Effector memory CD8-positive, alpha-beta T cell (primary cell): ENCODE measurements at regions not wholly inside any gene's neighbourhood (a gene's known extent, or its start where the extent isn't known, plus 50 kb on each side); places are given as distances from the start of the nearest gene placed in this dataset.

ENCODE experiments used
- ATAC-seq: fragments of 150-1000 bp; cut with Tn5 transposase; replicated peaks from 2 replicates; pipeline ENCODE4 v1.10.0; 2021; ENCODE audit warnings: mild to moderate bottlenecking, moderate library complexity
- DNase-seq, 3 experiments: peaks; one replicate each; pipeline ENCODE4 v3.0.0; 2021
- H3K27ac Mint-ChIP-seq, 2 donors: one replicate each; pipeline ENCODE4 v1.8.0; 2022; ENCODE audit warnings: mild to moderate bottlenecking in 2 of 2, mixed read lengths in 2 of 2, moderate library complexity in 2 of 2
- H3K27me3 Mint-ChIP-seq, 2 donors: one replicate each; pipeline ENCODE4 v1.8.0; 2022; ENCODE audit warnings: mixed read lengths in 2 of 2
- H3K36me3 Mint-ChIP-seq: one replicate; pipeline ENCODE4 v1.8.0; 2022; ENCODE audit warnings: mild to moderate bottlenecking, moderate library complexity, mixed read lengths; ENCODE audit not compliant: insufficient read depth
- H3K4me1 Mint-ChIP-seq, 2 donors: one replicate each; pipeline ENCODE4 v1.8.0; 2022; ENCODE audit warnings: low read depth in 2 of 2, mixed read lengths in 2 of 2
- H3K4me3 Mint-ChIP-seq, 2 donors: one replicate each; pipeline ENCODE4 v1.8.0; 2022; ENCODE audit warnings: mild to moderate bottlenecking in 2 of 2, mixed read lengths in 2 of 2, moderate library complexity in 2 of 2
- H3K9me3 Mint-ChIP-seq, 2 donors: one replicate each; pipeline ENCODE4 v1.8.0; 2022; ENCODE audit warnings: mixed read lengths in 2 of 2

DNA sequence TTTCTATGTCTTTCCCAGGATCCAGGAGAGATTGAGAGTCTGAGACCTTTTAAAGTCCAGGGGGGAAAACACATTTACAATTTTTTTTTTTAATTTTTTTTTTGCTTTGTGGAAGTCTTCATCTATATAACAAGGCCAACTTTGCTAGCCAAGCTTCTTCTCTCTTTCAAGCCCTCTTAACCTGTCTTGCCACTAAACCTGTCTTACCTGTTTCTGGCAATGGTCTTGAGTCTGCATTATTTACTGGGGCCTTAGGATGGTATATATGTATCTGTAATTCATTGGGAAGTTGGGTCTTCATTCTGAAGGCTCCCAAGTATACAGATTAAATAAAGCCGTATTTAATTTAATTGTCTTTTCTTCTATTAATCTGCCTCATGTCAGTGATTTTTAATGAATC lies 750.9 kb upstream of the B3GALT2 start:
- H3K4me3 Mint-ChIP-seq: no peak overlapping the region
- no peaks in the 10 kb centered on the region for H3K4me1 Mint-ChIP-seq
- no peak overlapping the region for H3K27ac Mint-ChIP-seq
- no peaks in the 10 kb centered on the region for H3K36me3 Mint-ChIP-seq
- DNase-seq (no peak), ATAC-seq (no peak)
- H3K9me3 Mint-ChIP-seq: no peaks in the 10 kb centered on the region
- H3K27me3 Mint-ChIP-seq: no peaks in the 10 kb centered on the region

DNA sequence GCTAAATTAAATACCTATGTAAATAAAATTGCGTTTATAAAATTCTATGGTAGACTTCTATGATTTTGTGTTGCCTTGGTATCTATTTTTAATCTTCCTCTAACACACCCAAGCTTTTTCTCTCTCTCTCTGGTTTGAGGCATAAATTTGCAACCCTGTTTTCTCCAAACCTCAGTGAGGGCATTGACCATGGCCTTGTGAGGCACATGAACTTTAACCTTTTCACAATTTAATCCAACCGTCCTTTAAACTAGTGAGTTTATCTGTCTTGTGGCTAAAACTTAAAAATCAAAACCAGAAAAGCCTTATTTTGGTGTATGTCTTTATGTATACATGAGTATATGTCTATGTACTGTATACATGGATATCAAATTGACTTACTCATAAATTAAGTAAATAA lies 746.6 kb upstream of the B3GALT2 start:
- Mint-ChIP-seq H3K9me3 (no peaks in the 10 kb centered on the region), H3K27ac (no peak overlapping the region), H3K27me3 (no peaks in the 10 kb centered on the region), H3K4me1 (no peaks in the 10 kb centered on the region), H3K4me3 (no peak overlapping the region), H3K36me3 (no peaks in the 10 kb centered on the region)
- no peak for DNase-seq
- no peak for ATAC-seq

DNA sequence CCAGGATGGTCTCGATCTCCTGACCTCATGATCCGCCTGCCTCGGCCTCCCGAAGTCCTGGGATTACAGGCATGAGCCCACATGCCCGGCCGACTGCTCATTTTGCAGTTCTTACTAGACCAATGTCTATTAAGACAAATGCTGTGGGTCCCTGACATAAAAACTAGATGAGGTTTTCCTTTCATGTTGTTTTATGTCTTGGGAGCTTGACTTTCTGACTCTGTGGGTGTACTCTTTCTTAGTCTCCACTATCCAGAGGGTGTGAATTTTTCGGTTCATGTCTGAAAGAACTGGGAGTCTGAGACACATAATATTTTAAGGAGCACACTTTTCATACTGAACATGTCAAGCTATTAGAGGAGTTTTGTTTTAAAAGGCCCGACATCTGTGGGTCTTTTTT lies 744.9 kb upstream of the B3GALT2 start:
- no peak overlapping the region for H3K27ac Mint-ChIP-seq
- no peak for DNase-seq
- H3K4me3 Mint-ChIP-seq: no peak overlapping the region
- H3K27me3 Mint-ChIP-seq: no peaks in the 10 kb centered on the region
- peaks cover 0 to 2% of the 10 kb centered on the region in 2 donors for H3K9me3 Mint-ChIP-seq
- no peak for ATAC-seq
- H3K36me3 Mint-ChIP-seq: peaks cover 2% of the 10 kb centered on the region
- H3K4me1 Mint-ChIP-seq: no peaks in the 10 kb centered on the region

DNA sequence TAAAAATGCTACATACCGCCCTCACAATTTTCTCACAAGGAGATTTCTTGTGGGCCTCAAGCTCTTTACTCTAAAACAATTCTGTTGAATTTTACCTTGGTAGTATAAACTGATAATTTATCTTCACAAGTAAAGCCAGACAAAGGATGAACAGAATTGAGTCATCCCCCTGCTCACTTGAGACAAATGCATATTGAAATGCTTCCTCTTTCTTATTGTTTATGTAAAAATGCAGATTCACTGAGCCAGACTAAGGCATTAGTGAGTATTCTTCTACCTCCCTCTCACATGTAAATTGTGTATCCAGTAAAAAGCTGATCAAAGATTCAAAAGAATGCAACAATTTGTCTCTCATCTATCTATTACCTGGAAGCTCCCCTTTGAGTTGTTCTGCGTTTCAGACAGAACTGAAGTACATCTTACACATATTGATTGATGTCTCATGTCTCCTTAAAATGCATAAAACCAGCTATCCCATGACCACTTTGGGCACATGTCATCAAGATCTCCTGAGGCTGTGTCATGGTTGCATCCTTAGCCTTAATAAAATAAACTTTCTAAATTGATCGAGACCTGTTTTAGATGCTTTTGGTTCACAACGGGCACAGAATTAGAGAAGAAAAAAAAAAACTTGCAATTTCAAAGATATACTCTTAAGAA lies 743.1 kb upstream of the B3GALT2 start:
- Mint-ChIP-seq H3K27me3 (no peaks in the 10 kb centered on the region), H3K9me3 (peaks cover 0 to 2% of the 10 kb centered on the region in 2 donors), H3K36me3 (peaks cover 2% of the 10 kb centered on the region), H3K4me1 (no peaks in the 10 kb centered on the region), H3K27ac (no peak overlapping the region), H3K4me3 (no peak overlapping the region)
- ATAC-seq (no peak), DNase-seq (no peak)

DNA sequence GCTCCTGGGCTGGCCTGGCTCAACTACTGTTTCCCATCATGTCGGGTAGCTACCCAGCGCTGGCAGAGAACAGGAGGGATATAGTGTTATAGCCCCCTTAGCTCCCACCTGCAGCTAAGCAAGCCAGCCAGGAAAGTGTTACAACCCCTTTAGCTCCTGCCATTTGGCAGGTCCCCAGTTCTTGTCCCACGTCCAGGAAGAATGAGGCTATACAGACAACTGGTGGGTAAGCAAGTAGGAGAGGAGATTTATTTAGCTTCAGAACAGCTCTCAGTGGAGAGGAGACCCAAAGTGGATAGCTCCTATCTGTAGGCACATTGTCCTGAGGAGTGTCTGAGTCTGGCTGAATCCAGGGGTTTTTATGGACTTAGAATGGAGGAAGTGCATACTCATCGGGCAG lies 741.1 kb upstream of the B3GALT2 start:
- ATAC-seq (no peak), DNase-seq (no peak)
- Mint-ChIP-seq H3K4me1 (no peaks in the 10 kb centered on the region), H3K9me3 (peaks cover 0 to 2% of the 10 kb centered on the region in 2 donors), H3K36me3 (peaks cover 2% of the 10 kb centered on the region), H3K4me3 (no peak overlapping the region), H3K27ac (no peak overlapping the region), H3K27me3 (no peaks in the 10 kb centered on the region)

DNA sequence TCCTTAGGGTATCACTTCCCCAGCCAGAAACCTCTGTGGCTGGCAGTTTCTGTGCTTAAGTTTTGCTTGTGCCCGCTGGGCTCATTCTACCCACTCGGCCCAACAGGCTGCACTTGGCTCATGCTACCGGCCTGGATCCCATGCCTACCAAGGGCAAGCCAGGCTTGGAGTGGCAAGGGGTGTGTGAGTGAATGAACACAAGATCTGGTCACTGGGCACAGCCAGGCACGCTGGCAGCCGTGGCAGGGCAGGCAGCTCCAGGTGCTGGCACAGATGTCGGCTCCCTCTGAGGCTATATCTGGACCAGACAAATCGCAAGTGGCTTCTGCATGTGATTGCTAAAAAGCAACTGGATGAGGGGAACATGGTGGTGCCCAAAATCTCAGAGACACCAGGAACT lies 740.5 kb upstream of the B3GALT2 start:
- no peaks in the 10 kb centered on the region for H3K27me3 Mint-ChIP-seq
- no peak for ATAC-seq
- peaks cover 0 to 2% of the 10 kb centered on the region in 2 donors for H3K9me3 Mint-ChIP-seq
- H3K36me3 Mint-ChIP-seq: peaks cover 2% of the 10 kb centered on the region
- no peaks in the 10 kb centered on the region for H3K4me1 Mint-ChIP-seq
- H3K27ac Mint-ChIP-seq: no peak overlapping the region
- no peak for DNase-seq
- H3K4me3 Mint-ChIP-seq: no peak overlapping the region

DNA sequence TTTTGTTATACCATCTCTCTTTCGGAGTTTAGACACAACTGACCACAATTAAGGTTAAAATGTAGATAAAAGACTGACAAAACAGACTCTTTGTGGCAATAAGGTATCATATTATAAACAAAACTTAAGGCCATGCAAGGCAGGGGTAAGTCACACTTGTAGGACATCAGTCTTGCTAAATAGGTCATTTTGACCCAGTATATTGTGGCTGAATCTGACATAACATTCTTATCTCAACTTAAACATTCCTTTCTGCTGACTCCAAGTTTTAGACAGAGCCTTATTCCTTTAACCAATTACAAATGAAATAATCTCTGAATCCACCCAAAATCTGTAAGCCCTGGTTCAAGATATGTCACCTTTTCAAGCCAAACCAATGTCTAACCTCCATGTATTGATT lies 733.4 kb upstream of the B3GALT2 start:
- no peak overlapping the region for H3K27ac Mint-ChIP-seq
- no peak overlapping the region for H3K4me3 Mint-ChIP-seq
- ATAC-seq (no peak), DNase-seq (no peak)
- H3K9me3 Mint-ChIP-seq: no peaks in the 10 kb centered on the region
- no peaks in the 10 kb centered on the region for H3K4me1 Mint-ChIP-seq
- peaks cover 3% of the 10 kb centered on the region for H3K36me3 Mint-ChIP-seq
- no peaks in the 10 kb centered on the region for H3K27me3 Mint-ChIP-seq

DNA sequence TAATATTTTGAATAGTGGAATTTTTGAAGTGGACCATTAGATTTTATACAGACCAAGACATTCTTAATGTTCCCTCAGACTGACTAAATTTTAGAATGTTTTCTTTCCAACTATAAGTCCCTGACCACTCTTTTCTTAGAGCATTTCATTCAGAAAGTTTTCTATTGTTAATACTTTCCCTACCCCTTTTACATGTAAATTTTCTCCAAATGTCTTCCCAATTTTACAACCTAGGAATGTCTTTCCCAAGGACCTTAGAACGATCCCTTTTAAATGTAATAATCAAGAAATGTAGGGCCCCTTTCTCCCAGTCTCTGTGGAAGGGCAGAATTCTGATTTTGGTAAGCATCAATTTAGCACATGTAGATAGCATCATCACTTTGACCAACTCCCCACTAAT lies 730.0 kb upstream of the B3GALT2 start:
- Mint-ChIP-seq H3K4me3 (no peak overlapping the region), H3K36me3 (peaks cover 3% of the 10 kb centered on the region), H3K27me3 (no peaks in the 10 kb centered on the region), H3K4me1 (no peaks in the 10 kb centered on the region), H3K9me3 (no peaks in the 10 kb centered on the region), H3K27ac (no peak overlapping the region)
- DNase-seq (no peak), ATAC-seq (no peak)

DNA sequence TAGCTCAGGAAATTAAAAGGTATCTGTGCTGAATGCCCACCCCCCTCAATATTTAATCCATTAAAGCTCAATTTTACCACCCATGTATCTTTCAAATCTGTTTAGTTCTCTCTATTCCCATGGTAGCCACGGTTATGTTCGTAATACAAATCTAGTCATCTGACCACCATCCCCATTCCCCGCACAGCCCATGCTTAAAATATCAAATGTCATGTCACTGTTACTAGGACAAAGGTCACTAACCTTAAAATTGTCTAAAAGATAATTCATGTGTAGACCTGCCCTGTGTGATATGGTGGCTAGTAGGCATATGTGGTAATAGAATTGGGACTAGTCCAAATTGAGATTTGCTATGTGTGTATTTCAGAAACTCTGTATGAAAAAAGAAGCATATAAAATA lies 728.5 kb upstream of the B3GALT2 start:
- Mint-ChIP-seq H3K36me3 (peaks cover 3% of the 10 kb centered on the region), H3K9me3 (peaks cover 0 to 1% of the 10 kb centered on the region in 2 donors), H3K27ac (no peak overlapping the region), H3K4me1 (no peaks in the 10 kb centered on the region), H3K27me3 (peaks cover 0 to 5% of the 10 kb centered on the region in 2 donors), H3K4me3 (no peak overlapping the region)
- ATAC-seq (no peak), DNase-seq (no peak)

DNA sequence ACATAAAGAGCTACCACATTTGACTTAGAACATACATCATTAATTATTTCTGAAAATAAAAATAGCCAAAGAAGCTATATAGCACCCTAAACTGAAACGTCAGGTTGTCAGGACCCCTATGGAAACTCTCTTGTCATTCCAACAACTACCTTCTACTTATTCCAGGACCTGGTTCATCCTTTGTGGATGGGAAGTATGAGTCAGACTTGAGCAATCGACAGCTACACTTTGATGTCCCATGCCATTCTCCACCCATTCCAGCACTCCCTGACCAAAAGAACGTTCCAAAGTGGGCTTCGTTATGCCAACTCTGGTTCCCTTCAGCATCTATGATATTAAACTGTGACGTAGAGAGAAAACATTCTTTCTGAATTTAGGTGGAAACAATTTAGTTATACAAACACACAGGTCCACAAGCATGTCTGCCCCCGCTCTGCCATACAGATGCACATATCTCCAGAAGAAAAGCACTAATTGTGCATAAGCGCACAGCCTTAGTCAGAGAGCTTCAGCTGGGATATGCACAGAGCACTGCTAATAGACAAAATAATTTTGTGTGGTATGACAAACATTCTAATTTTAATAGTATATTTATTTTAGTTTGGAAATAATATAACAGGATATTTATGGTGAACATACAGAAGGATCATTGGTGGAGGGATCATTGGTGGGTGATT lies 723.1 kb upstream of the B3GALT2 start:
- Mint-ChIP-seq H3K27ac (no peak overlapping the region), H3K4me1 (no peaks in the 10 kb centered on the region), H3K27me3 (peaks cover 0 to 5% of the 10 kb centered on the region in 2 donors), H3K9me3 (peaks cover 1 to 5% of the 10 kb centered on the region in 2 donors), H3K36me3 (no peaks in the 10 kb centered on the region), H3K4me3 (no peak overlapping the region)
- ATAC-seq: no peak
- no peak for DNase-seq

DNA sequence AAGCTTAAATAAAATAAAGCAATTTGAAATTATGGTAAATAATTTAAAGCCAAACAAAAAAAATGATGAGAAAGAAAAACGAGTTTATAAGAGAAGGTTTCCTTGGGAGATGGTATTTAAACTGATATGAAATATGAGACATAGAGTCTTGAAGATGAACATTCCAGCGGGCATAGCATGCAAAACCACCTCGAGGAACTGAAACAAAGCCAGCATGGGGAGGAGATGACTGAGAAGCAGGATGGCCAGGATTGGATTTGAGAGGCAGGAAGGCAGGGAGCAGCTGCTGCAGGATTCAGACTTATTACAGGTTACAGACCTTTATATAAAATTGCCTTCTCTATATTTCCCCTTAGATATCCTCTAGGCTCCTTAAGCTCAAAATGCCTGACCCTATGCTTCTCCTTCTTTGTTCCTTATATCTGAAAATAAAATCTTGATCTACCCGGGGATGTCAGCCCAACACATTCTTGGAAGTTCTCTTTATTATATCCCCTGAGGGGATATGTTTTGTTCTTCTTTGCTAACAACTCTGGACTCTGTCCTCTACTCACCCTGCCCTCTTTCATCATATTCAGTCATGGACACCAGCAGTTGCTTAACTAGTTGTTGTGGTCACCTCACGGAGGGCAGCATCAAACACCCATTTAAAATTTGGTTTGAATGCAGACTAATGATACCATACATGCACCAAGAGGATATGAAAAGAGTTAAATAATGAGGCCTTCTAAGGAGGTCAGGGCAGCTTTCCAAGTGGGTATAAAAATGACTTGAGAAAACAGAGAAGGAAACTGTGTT lies 719.1 kb upstream of the B3GALT2 start:
- DNase-seq (no peak), ATAC-seq (no peak)
- Mint-ChIP-seq H3K4me1 (no peaks in the 10 kb centered on the region), H3K27ac (no peak overlapping the region), H3K4me3 (no peak overlapping the region), H3K9me3 (peaks cover 0 to 5% of the 10 kb centered on the region in 2 donors), H3K36me3 (no peaks in the 10 kb centered on the region), H3K27me3 (no peaks in the 10 kb centered on the region)

DNA sequence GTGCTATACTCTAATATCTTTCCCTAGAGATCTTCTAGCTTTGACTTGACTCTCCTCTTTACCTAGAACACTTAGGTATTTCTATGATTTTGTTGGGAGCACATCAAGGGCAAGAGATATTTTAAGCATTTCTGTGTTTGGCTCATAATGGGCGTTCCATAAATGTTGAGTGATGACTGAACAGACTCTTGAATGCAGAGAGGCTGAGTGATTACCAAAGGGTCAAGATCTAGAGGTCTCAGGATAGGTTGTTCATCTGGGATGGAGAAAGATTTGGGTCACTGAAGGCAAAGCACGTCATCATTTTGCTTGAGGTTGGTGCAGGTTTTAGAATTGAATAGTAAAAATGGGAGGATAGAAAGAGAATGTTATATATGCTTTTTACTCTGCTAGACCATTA lies 705.4 kb upstream of the B3GALT2 start:
- Mint-ChIP-seq H3K27ac (no peak overlapping the region), H3K9me3 (peaks cover 4 to 7% of the 10 kb centered on the region in 2 donors), H3K36me3 (peaks cover 5% of the 10 kb centered on the region), H3K4me1 (peaks cover 0 to 5% of the 10 kb centered on the region in 2 donors), H3K4me3 (no peak overlapping the region), H3K27me3 (no peaks in the 10 kb centered on the region)
- DNase-seq (no peak), ATAC-seq (no peak)

DNA sequence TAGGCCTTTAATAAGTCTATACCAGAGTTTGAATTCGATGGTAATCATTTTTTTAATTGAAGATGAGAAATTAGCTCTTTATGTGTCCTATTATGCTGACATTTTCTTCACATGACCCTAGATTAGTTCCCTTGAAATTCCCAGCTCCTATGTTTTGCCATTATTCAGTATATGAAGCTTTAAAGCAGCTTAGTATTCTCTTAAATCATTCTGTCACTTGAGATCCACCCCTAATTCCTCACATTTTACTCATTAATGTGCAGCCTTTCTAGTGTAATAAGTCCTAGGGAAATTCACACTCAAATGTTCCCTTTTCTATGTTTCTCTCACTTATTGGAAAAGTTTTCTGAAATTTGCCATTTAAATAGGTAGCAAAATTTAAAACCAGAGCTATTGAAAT lies 704.5 kb upstream of the B3GALT2 start:
- H3K36me3 Mint-ChIP-seq: peaks cover 5% of the 10 kb centered on the region
- H3K9me3 Mint-ChIP-seq: peaks cover 4 to 7% of the 10 kb centered on the region in 2 donors
- no peaks in the 10 kb centered on the region for H3K27me3 Mint-ChIP-seq
- no peak overlapping the region for H3K27ac Mint-ChIP-seq
- no peak overlapping the region for H3K4me3 Mint-ChIP-seq
- ATAC-seq (no peak), DNase-seq (no peak)
- H3K4me1 Mint-ChIP-seq: peaks cover 0 to 5% of the 10 kb centered on the region in 2 donors
